ENCODE measurements at regions not wholly inside any gene's neighbourhood (a gene's known extent, or its start where the extent isn't known, plus 50 kb on each side); places are given as distances from the start of the nearest gene placed in this dataset.

DNA sequence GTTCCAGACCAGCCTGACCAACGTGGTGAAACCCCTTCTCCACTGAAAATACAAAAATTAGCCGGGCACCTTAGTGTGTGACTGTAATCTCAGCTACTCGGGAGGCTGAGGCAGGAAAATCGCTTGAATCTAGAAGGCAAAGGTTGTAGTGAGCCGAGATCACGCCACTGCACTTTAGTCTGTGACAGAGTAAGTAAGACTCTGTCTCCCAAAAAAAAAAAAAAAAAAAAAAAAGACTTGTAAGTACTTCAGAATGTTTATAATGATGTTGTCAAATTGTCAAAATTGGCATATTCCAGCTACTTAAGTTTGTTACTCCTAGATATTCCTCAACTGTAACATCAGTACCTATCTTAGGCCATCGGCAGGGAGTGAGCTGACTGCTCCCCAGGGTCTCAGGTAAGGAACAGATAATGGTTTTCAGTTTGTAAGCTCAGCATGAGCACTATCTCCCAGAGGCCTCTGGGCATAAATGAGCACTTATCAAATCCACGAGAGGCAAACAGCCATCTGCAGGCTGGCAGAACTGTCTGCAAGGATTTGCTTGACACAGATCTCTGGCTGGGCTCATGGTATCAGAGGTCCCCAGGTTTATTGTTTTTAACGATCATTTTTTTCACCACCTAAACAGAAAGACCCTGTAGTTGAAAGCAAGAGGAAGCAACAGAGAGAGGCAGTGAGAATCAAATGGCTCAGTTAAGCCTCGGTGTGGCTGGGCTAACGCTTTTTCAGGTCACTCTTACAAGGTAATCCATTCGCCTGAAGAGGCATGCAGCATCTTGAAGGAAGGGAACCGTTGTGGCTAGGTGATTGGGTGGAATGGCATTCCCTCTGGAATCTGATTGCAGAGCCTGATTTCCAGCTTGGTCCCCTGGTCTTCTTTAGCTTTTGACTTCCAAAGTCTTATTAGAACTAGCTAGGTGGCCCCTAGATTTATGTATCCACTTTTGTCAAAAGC is 115.9 kb downstream of the LY86 start:
- DNase-seq (ENCODE audit: low spot score): no peak
- ATAC-seq (ENCODE audit: low FRiP score): no peak
- TF ChIP-seq, protein P1, sequence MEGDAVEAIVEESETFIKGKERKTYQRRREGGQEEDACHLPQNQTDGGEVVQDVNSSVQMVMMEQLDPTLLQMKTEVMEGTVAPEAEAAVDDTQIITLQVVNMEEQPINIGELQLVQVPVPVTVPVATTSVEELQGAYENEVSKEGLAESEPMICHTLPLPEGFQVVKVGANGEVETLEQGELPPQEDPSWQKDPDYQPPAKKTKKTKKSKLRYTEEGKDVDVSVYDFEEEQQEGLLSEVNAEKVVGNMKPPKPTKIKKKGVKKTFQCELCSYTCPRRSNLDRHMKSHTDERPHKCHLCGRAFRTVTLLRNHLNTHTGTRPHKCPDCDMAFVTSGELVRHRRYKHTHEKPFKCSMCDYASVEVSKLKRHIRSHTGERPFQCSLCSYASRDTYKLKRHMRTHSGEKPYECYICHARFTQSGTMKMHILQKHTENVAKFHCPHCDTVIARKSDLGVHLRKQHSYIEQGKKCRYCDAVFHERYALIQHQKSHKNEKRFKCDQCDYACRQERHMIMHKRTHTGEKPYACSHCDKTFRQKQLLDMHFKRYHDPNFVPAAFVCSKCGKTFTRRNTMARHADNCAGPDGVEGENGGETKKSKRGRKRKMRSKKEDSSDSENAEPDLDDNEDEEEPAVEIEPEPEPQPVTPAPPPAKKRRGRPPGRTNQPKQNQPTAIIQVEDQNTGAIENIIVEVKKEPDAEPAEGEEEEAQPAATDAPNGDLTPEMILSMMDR (IDR thresholded peaks at IDR 0.05): no peak

DNA sequence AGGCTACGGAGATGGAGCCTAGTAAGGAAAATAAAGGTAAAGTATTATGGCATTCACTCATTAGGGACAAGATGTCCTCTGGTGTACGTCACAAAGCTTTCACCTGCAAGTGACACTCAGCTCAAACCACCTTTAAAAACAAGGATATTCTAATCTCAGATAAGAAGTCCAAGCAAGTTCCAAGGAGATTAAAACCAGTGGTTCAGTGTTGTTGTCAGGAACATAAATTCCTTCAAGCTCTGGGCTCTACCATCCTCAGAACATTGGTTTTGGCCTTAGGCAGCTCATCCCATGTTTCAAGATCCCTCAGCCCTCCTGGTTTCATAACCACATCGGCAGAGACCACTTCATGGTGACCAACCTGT is 116.5 kb downstream of the LY86 start:
- TF ChIP-seq, protein P1 (IDR thresholded peaks at IDR 0.05): no peak
- no peak for ATAC-seq (ENCODE audit: low FRiP score)
- DNase-seq (ENCODE audit: low spot score): no peak

DNA sequence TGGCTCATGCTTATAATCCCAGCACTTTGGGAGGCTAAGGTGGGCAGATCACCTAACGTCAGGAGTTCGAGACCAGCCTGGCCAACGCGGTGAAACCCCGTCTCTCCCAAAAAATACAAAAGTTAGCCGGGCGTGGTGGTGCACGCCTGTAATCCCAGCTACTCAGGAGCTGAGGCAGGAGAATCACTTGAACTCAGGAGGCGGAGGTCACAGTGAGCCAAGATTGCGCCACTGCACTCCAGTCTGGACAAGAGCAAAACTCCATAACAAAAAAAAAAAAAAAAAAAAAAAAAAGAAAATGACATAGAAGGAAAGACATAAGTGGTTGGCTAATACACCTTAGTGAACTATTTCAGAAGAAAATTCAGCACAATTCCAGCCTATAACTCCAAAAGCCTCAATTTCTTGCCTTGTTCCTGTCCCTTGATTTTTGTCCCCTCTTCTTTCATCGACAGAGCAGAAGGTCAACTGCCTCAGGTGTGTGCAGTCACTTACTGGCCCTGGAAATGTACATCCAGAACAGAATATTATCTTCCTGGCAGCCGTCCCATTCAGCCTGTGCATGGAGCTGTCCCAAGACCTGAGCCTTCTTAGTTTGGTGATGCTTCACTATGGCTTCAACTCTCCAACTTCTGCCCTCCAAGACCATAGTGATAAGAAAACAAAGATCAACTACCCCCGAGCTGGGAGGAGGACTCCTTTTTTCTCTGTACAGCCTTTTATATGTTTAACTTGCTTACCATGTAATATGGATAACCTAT is 117.6 kb downstream of the LY86 start:
- ATAC-seq (ENCODE audit: low FRiP score): no peak
- no peak for DNase-seq (ENCODE audit: low spot score)
- TF ChIP-seq, protein P1 (IDR thresholded peaks at IDR 0.05): no peak

DNA sequence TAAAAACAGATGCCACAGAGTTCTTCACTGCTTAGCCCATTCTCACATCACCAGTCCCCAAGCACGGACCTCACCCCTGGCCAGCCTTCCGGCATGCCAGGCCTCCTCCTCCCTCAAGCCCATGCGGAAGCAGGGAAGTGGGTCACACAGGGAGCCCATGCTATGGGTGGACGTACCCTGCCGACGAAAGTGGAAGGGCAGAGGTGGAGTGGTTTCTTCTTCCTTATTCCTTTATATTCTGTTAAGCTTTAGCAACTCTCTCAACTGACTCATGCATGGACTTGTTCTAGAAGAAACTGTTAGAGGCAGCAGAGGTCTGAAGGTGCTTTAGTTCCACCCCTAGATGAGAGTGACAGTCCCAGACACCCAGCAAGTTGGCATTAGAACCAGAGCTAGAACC is 118.6 kb downstream of the LY86 start:
- TF ChIP-seq, protein P1 (IDR thresholded peaks at IDR 0.05): no peak
- ATAC-seq (ENCODE audit: low FRiP score): no peak
- no peak for DNase-seq (ENCODE audit: low spot score)

DNA sequence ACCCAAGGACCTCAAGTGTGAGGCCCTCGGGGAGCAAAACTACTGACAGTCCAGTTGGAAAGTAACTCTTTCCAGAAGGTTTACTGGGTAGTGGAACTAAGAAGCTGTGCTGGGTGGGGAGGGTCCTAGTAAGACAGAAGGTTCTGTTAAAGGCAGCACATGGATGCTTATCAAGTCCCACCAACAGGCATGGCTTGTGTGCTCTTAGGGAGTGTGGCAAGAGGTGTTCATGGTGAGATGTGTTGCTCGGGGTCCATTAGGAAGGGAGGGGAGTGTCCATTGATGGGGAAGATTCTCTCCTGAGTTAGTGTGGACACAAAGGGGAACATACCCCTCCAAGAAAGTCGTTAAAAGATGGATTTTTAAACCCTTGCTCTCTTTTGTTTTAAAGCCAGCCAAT is 120.6 kb downstream of the LY86 start:
- ATAC-seq (ENCODE audit: low FRiP score) (no peak), DNase-seq (ENCODE audit: low spot score) (no peak)
- TF ChIP-seq, protein P1 (IDR thresholded peaks at IDR 0.05): no peak

DNA sequence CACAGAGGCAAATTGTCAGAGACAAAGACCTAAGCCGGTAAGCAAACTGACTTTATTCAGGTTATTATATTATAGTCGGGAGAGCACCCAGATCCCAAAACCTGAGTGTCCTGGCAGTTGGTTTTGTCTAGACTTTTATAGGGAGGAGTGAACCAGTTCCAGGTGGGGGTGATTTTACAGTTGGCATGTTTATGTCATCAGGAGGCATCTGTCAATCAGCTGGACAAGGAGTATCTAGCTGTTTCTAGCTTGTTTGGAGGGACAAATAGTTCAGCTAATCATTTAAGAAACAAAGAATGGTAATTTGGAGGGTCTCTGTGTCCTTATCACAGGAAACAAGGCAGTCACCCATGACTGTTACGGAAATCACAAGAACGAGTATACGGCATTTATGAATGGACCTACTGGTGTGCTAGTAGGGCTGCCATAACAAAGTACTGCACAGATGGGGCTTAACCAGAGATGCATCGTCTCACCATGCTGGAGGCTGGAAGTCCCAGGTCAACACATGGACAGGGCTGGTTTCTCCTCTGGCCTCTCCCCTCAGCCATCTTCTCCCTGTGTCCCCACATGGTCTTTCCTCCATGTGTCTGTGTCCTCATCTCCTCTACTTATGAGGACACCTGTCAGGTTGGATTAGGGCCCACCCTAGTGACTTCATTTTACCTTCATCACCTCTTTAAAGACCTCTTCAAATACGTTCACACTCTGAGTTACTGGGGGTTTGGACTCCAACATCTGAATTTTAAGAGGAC is 122.7 kb downstream of the LY86 start:
- ATAC-seq (ENCODE audit: low FRiP score) (no peak), DNase-seq (ENCODE audit: low spot score) (no peak)
- TF ChIP-seq, protein P1 (IDR thresholded peaks at IDR 0.05): no peak
